Activated CD8-positive, alpha-beta T cell treated with anti-CD3 and anti-CD28 coated beads, Interleukin-2, amount 10 ng/mL, durations not matched to agents 7 days and 5 days (primary cell): ENCODE measurements at regions not wholly inside any gene's neighbourhood (a gene's known extent, or its start where the extent isn't known, plus 50 kb on each side); places are given as distances from the start of the nearest gene placed in this dataset.
"Not testable (repeated sequence)": the region's sequence is repeated elsewhere in the genome, so short reads cannot be mapped to it uniquely, and the experiment has no call there.

Experiments
- ATAC-seq: fragments of 150-1000 bp; cut with Tn5 transposase; one replicate; pipeline ENCODE4 v1.10.0; 2021; ENCODE audit warnings: moderate library complexity
- CTCF ChIA-PET: fragments of 350-600 bp; sonication (Branson Sonifier 250); formaldehyde crosslinking; loops from one replicate; lab custom pipeline; 2021; ENCODE audit warnings: antibody characterized with exemption; lab: Charles Lee
- POLR2A ChIA-PET: fragments of 350-600 bp; sonication (Branson Sonifier 250); formaldehyde crosslinking; loops from one replicate; lab custom pipeline; 2021; ENCODE audit warnings: antibody characterized with exemption; lab: Charles Lee
- DNase-seq: peaks from one replicate; pipeline ENCODE4 v3.0.0-alpha.2; 2020
- H3K27ac Mint-ChIP-seq: one replicate; pipeline ENCODE4 v1.8.0; 2021; ENCODE audit warnings: mild to moderate bottlenecking, mixed read lengths
- H3K27me3 Mint-ChIP-seq: one replicate; pipeline ENCODE4 v1.8.0; 2021; ENCODE audit warnings: low read depth, mixed read lengths
- H3K36me3 Mint-ChIP-seq: one replicate; pipeline ENCODE4 v1.8.0; 2021; ENCODE audit warnings: low read depth, mixed read lengths
- H3K4me1 Mint-ChIP-seq: one replicate; pipeline ENCODE4 v1.8.0; 2021; ENCODE audit warnings: low read depth, mixed read lengths
- H3K4me3 Mint-ChIP-seq: one replicate; pipeline ENCODE4 v1.8.0; 2021; ENCODE audit warnings: mild to moderate bottlenecking, mixed read lengths
- H3K9me3 Mint-ChIP-seq: one replicate; pipeline ENCODE4 v1.8.0; 2022; ENCODE audit warnings: mixed read lengths; ENCODE audit not compliant: insufficient read depth

GRCh38 chr1:184185347-184185746 is 133.8 kb downstream of the TSEN15 start:
- no peaks in the 10 kb centered on the region for H3K36me3 Mint-ChIP-seq
- DNase-seq: no peak
- POLR2A ChIA-PET: no interaction called here
- peaks cover 2% of the 10 kb centered on the region for H3K27me3 Mint-ChIP-seq
- no peak overlapping the region for H3K4me3 Mint-ChIP-seq
- CTCF ChIA-PET: no interaction called here
- no peaks in the 10 kb centered on the region for H3K9me3 Mint-ChIP-seq
- H3K27ac Mint-ChIP-seq: no peak overlapping the region
- ATAC-seq: no peak
- no peaks in the 10 kb centered on the region for H3K4me1 Mint-ChIP-seq

- Mint-ChIP-seq H3K4me1 (no peaks in the 10 kb centered on the region), H3K27me3 (peaks cover 2% of the 10 kb centered on the region), H3K27ac (no peak overlapping the region), H3K9me3 (no peaks in the 10 kb centered on the region), H3K4me3 (no peak overlapping the region), H3K36me3 (no peaks in the 10 kb centered on the region)
- ATAC-seq (no peak), DNase-seq (no peak)
- CTCF ChIA-PET: no interaction called here
- POLR2A ChIA-PET: no interaction called here
Measured at GRCh38 chr1:184186167-184186566, 134.6 kb downstream of the TSEN15 start.

- POLR2A ChIA-PET: no interaction called here
- H3K4me1 Mint-ChIP-seq: no peaks in the 10 kb centered on the region
Measured at GRCh38 chr1:184187097-184187496, 135.6 kb downstream of the TSEN15 start.

GRCh38 chr1:184188037-184188436 is 136.5 kb downstream of the TSEN15 start:
- CTCF ChIA-PET: no interaction called here
- no peaks in the 10 kb centered on the region for H3K36me3 Mint-ChIP-seq
- no peaks in the 10 kb centered on the region for H3K9me3 Mint-ChIP-seq
- H3K4me1 Mint-ChIP-seq: no peaks in the 10 kb centered on the region
- no peak overlapping the region for H3K4me3 Mint-ChIP-seq
- POLR2A ChIA-PET: no interaction called here
- ATAC-seq (no peak), DNase-seq (no peak)
- peaks cover 2% of the 10 kb centered on the region for H3K27me3 Mint-ChIP-seq
- no peak overlapping the region for H3K27ac Mint-ChIP-seq

More at GRCh38 chr1:184187097-184187496, 135.6 kb downstream of the TSEN15 start:
- DNase-seq: no peak
- Mint-ChIP-seq H3K9me3 (no peaks in the 10 kb centered on the region), H3K36me3 (no peaks in the 10 kb centered on the region), H3K27me3 (peaks cover 2% of the 10 kb centered on the region), H3K27ac (no peak overlapping the region), H3K4me3 (no peak overlapping the region)
- no peak for ATAC-seq
- CTCF ChIA-PET: no interaction called here

GRCh38 chr1:184189361-184189760 is 137.8 kb downstream of the TSEN15 start:
- Mint-ChIP-seq H3K27me3 (peaks cover 2% of the 10 kb centered on the region), H3K36me3 (no peaks in the 10 kb centered on the region), H3K9me3 (no peaks in the 10 kb centered on the region), H3K4me3 (no peak overlapping the region), H3K27ac (no peak overlapping the region), H3K4me1 (no peaks in the 10 kb centered on the region)
- ChIA-PET POLR2A (no interaction called here), CTCF (no interaction called here)
- no peak for ATAC-seq
- no peak for DNase-seq

GRCh38 chr1:184190616-184191015 is 139.1 kb downstream of the TSEN15 start:
- H3K9me3 Mint-ChIP-seq: no peaks in the 10 kb centered on the region
- no peaks in the 10 kb centered on the region for H3K36me3 Mint-ChIP-seq
- ATAC-seq: no peak
- no peak overlapping the region for H3K27ac Mint-ChIP-seq
- H3K27me3 Mint-ChIP-seq: peaks cover 2% of the 10 kb centered on the region
- H3K4me3 Mint-ChIP-seq: no peak overlapping the region
- POLR2A ChIA-PET: no interaction called here
- DNase-seq: no peak
- H3K4me1 Mint-ChIP-seq: no peaks in the 10 kb centered on the region
- CTCF ChIA-PET: no interaction called here

GRCh38 chr1:184191181-184191621 is 139.7 kb downstream of the TSEN15 start:
- ChIA-PET CTCF (no interaction called here), POLR2A (no interaction called here)
- ATAC-seq (no peak), DNase-seq (no peak)
- no peak overlapping the region for H3K4me3 Mint-ChIP-seq
- H3K36me3 Mint-ChIP-seq: no peaks in the 10 kb centered on the region
- no peaks in the 10 kb centered on the region for H3K4me1 Mint-ChIP-seq
- H3K27me3 Mint-ChIP-seq: peaks cover 2% of the 10 kb centered on the region
- H3K9me3 Mint-ChIP-seq: no peaks in the 10 kb centered on the region
- H3K27ac Mint-ChIP-seq: no peak overlapping the region

- no peaks in the 10 kb centered on the region for H3K9me3 Mint-ChIP-seq
- H3K4me3 Mint-ChIP-seq: no peak overlapping the region
- DNase-seq: no peak
- no peak for ATAC-seq
- H3K27ac Mint-ChIP-seq: no peak overlapping the region
- peaks cover 7% of the 10 kb centered on the region for H3K27me3 Mint-ChIP-seq
- no peaks in the 10 kb centered on the region for H3K4me1 Mint-ChIP-seq
- CTCF ChIA-PET: interaction anchor here (1.1 kb wide), 1 partner anchor 116 kb away, joined by 3 read pairs; no protein-coding TSS in a partner anchor
- POLR2A ChIA-PET: interaction anchor here (0.5 kb wide), 1 partner anchor 144 kb away, joined by 3 read pairs; no protein-coding TSS in a partner anchor
- H3K36me3 Mint-ChIP-seq: no peaks in the 10 kb centered on the region
Measured at GRCh38 chr1:184192796-184193195, 141.3 kb downstream of the TSEN15 start.

- no peak for DNase-seq
- no peak overlapping the region for H3K4me3 Mint-ChIP-seq
- no peak for ATAC-seq
- no peaks in the 10 kb centered on the region for H3K9me3 Mint-ChIP-seq
- CTCF ChIA-PET: interaction anchor here (1.1 kb wide), 1 partner anchor 117 kb away, joined by 3 read pairs; no protein-coding TSS in a partner anchor
- peaks cover 7% of the 10 kb centered on the region for H3K27me3 Mint-ChIP-seq
- no peak overlapping the region for H3K27ac Mint-ChIP-seq
- POLR2A ChIA-PET: no interaction called here
- H3K4me1 Mint-ChIP-seq: no peaks in the 10 kb centered on the region
- H3K36me3 Mint-ChIP-seq: no peaks in the 10 kb centered on the region
Measured at GRCh38 chr1:184193451-184193850, 141.9 kb downstream of the TSEN15 start.

- no peaks in the 10 kb centered on the region for H3K9me3 Mint-ChIP-seq
Measured at GRCh38 chr1:184194236-184194635, 142.7 kb downstream of the TSEN15 start.

GRCh38 chr1:184195722-184196121 is 144.2 kb downstream of the TSEN15 start:
- POLR2A ChIA-PET, H3K27me3 Mint-ChIP-seq, ATAC-seq, H3K36me3 Mint-ChIP-seq, H3K9me3 Mint-ChIP-seq, H3K27ac Mint-ChIP-seq, CTCF ChIA-PET, H3K4me3 Mint-ChIP-seq, H3K4me1 Mint-ChIP-seq, DNase-seq: not testable (repeated sequence)

More at GRCh38 chr1:184194236-184194635, 142.7 kb downstream of the TSEN15 start:
- CTCF ChIA-PET: no interaction called here
- ATAC-seq (no peak), DNase-seq (no peak)
- POLR2A ChIA-PET: no interaction called here
- Mint-ChIP-seq H3K27me3 (peaks cover 6% of the 10 kb centered on the region), H3K36me3 (no peaks in the 10 kb centered on the region), H3K4me1 (no peaks in the 10 kb centered on the region), H3K4me3 (no peak overlapping the region), H3K27ac (no peak overlapping the region)

- Mint-ChIP-seq H3K4me3 (no peak overlapping the region), H3K36me3 (no peaks in the 10 kb centered on the region), H3K27ac (no peak overlapping the region), H3K9me3 (no peaks in the 10 kb centered on the region), H3K4me1 (no peaks in the 10 kb centered on the region), H3K27me3 (peaks cover 17% of the 10 kb centered on the region)
- ATAC-seq (no peak), DNase-seq (no peak)
- CTCF ChIA-PET: no interaction called here
- POLR2A ChIA-PET: no interaction called here
Measured at GRCh38 chr1:184197831-184198230, 146.3 kb downstream of the TSEN15 start.

- Mint-ChIP-seq H3K27me3 (peaks cover 17% of the 10 kb centered on the region), H3K4me3 (no peak overlapping the region), H3K27ac (no peak overlapping the region), H3K9me3 (no peaks in the 10 kb centered on the region), H3K4me1 (no peaks in the 10 kb centered on the region), H3K36me3 (no peaks in the 10 kb centered on the region)
- DNase-seq: no peak
- no peak for ATAC-seq
- POLR2A ChIA-PET: no interaction called here
- CTCF ChIA-PET: no interaction called here
Measured at GRCh38 chr1:184199036-184199435, 147.5 kb downstream of the TSEN15 start.
